Adrenal gland (tissue), 9 donors: ENCODE measurements at regions not wholly inside any gene's neighbourhood (a gene's known extent, or its start where the extent isn't known, plus 50 kb on each side); places are given as distances from the start of the nearest gene placed in this dataset.

Source experiments
- DNase-seq, 7 donors: peaks; one replicate each; pipeline ENCODE4 v3.0.0-alpha.2; 2019 to 2020
- H3K27ac ChIP-seq, 5 donors: fragments of 200-600 bp; sonication (generic) in 4 of 5; 1 replicate in 3 of 5; 2 replicates in 2 of 5; pipeline versions ENCODE4 v1.5.1 to v1.8.0; 2016 to 2020; ENCODE audit warnings: mild to moderate bottlenecking in 1 of 5
- H3K27me3 ChIP-seq: fragments of 200-600 bp; 2 replicates; pipeline ENCODE4 v1.8.0; 2021
- H3K36me3 ChIP-seq, 2 donors: fragments of 200-600 bp; replicated peaks in 1 of 2; 1 replicate in 1 of 2; 2 replicates in 1 of 2; pipeline versions ENCODE4 v1.5.1 to v1.8.0; 2018 to 2022
- H3K4me1 ChIP-seq, 2 donors: fragments of 200-600 bp; replicated peaks in 1 of 2; 1 replicate in 1 of 2; 2 replicates in 1 of 2; pipeline versions ENCODE4 v1.5.1 to v1.8.0; 2018 to 2021
- H3K4me3 ChIP-seq, 4 donors: fragments of 200-600 bp; sonication (generic) in 3 of 4; one replicate each; pipeline ENCODE4 v1.5.1; 2016 to 2018
- H3K9me3 ChIP-seq, 3 donors: fragments of 200-600 bp; sonication (generic) in 1 of 3; replicated peaks in 1 of 3; 1 replicate in 2 of 3; 2 replicates in 1 of 3; pipeline versions ENCODE4 v1.5.1 to v1.8.0; 2016 to 2021
- POLR2A ChIP-seq, 2 donors: fragments of 450-650 bp; IDR thresholded peaks; one replicate each; pipeline ENCODE4 v1.6.1; 2017; ENCODE audit warnings: antibody characterized with exemption in 2 of 2, mild to moderate bottlenecking in 2 of 2, moderate library complexity in 1 of 2
- WGBS, 4 donors: extraction: QIAGEN DNeasy Blood & Tissue Kit in 2 of 4; methylation state at CpG; one replicate each; pipeline versions ENCODE4 v1.1.5 to v1.1.7; 2013 to 2017; 5-methylcytosine and 5-hydroxymethylcytosine counted together
- intact Hi-C, 2 donors: fragments of 100-400 bp; cut with DNase I; formaldehyde crosslinking; loops; one replicate each; pipeline versions ENCODE4 v1.14.1 to v1.15.0; 2022 to 2023
- TF ChIP-seq, protein P1 (sequence below), 6 experiments: fragments of 450-650 bp in 4 of 6; fragments of 200-600 bp in 2 of 6; sonication (generic) in 1 of 6; IDR thresholded peaks; 1 replicate in 5 of 6; 2 replicates in 1 of 6; pipeline versions ENCODE4 v1.5.1 to v1.8.0; 2016 to 2021; ENCODE audit warnings: antibody characterized with exemption in 6 of 6, mild to moderate bottlenecking in 2 of 6, moderate library complexity in 1 of 6
- donor health status: healthy with polysubstance abuse.
- donor health status: Bipolar disorder and iron deficiency.
- donor health status: DM: yes; HTN: yes; CAD: no.
- donor health status: DM: no; HTN: no; CAD: no.
- donor health status: DM: no; HTN: no; CAD: no.

DNA sequence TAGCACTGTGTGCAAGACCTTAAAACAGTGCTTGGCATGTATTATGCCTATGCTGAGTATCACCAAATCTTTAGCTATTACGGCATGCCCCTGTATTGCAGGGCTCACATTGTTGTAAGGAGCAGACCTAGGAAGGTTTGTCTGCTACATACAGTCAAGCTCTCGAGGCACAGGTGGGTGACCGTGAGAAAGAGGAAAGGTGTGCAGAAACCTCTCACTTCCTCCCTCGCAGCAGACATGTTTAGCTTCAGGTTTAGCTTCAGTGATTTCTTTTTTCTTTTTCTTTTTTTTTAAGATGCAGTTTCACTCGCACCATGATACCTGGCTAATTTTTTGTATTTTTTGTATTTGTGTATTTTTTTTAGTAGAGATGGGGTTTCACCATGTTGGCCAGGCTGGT, 275.8 kb upstream of the RIOK2 start:
- no peak for TF ChIP-seq POLR2A (IDR thresholded peaks at IDR 0.05)
- TF ChIP-seq, protein P1, sequence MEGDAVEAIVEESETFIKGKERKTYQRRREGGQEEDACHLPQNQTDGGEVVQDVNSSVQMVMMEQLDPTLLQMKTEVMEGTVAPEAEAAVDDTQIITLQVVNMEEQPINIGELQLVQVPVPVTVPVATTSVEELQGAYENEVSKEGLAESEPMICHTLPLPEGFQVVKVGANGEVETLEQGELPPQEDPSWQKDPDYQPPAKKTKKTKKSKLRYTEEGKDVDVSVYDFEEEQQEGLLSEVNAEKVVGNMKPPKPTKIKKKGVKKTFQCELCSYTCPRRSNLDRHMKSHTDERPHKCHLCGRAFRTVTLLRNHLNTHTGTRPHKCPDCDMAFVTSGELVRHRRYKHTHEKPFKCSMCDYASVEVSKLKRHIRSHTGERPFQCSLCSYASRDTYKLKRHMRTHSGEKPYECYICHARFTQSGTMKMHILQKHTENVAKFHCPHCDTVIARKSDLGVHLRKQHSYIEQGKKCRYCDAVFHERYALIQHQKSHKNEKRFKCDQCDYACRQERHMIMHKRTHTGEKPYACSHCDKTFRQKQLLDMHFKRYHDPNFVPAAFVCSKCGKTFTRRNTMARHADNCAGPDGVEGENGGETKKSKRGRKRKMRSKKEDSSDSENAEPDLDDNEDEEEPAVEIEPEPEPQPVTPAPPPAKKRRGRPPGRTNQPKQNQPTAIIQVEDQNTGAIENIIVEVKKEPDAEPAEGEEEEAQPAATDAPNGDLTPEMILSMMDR (IDR thresholded peaks at IDR 0.05): no peak
- Histone ChIP-seq H3K27me3 (no peaks in the 10 kb centered on the region), H3K4me3 (no peak overlapping the region), H3K36me3 (no peaks in the 10 kb centered on the region), H3K9me3 (no peaks in the 10 kb centered on the region), H3K27ac (no peak overlapping the region), H3K4me1 (no peaks in the 10 kb centered on the region)
- intact Hi-C loops: no loop called here
- 77 to 89% (median 80%) methylated on average over 5 of the region's 5 CpGs for WGBS, 4 donors
- no peak for DNase-seq

DNA sequence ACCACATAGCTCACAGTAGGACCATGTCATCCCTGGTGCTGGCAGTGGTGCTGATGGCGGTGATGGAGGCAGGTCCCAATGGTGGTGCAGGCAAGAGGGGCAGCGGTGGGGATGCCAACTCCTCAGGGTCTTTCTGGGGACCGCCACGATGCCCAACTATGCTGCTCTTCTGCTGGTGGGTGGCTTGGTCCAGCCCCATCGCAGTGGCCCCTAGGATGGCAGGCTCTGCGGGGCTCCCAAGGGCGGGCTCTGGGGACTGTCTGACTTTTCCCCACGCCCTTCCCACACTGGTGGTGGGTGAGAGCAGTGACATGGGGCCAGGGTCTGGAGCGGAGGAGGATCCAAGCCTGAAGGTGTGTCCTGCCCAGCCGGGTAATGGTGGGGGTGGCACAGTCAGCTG, 288.9 kb upstream of the RIOK2 start:
- DNase-seq: no peak
- Histone ChIP-seq H3K4me3 (no peak overlapping the region), H3K4me1 (no peaks in the 10 kb centered on the region), H3K27me3 (no peaks in the 10 kb centered on the region), H3K36me3 (no peaks in the 10 kb centered on the region), H3K9me3 (no peaks in the 10 kb centered on the region), H3K27ac (no peak overlapping the region)
- 88 to 91% (median 89%) methylated on average over 9 to 10 of the region's 10 CpGs; no CpG with 5 or more reads in 1 of the 4 donors for WGBS, 4 donors
- TF ChIP-seq, protein P1 (IDR thresholded peaks at IDR 0.05): no peak
- no peak for TF ChIP-seq POLR2A (IDR thresholded peaks at IDR 0.05)
- intact Hi-C loops: no loop called here

GRCh38 chr5:97475847-97476246, 292.8 kb upstream of the RIOK2 start:
- TF ChIP-seq, protein P1 (IDR thresholded peaks at IDR 0.05): no peak
- no peak for TF ChIP-seq POLR2A (IDR thresholded peaks at IDR 0.05)
- intact Hi-C loops: no loop called here
- 74 to 82% (median 81%) methylated on average over 3 of the region's 3 CpGs for WGBS, 4 donors
- H3K27me3 ChIP-seq: no peaks in the 10 kb centered on the region
- no peaks in the 10 kb centered on the region for H3K9me3 ChIP-seq
- no peak overlapping the region for H3K27ac ChIP-seq
- H3K36me3 ChIP-seq: no peaks in the 10 kb centered on the region
- DNase-seq: no peak
- no peak overlapping the region for H3K4me3 ChIP-seq
- H3K4me1 ChIP-seq: no peaks in the 10 kb centered on the region

GRCh38 chr5:97476852-97477534, 293.9 kb upstream of the RIOK2 start:
- intact Hi-C loops: no loop called here
- H3K4me3 ChIP-seq: no peak overlapping the region
- H3K9me3 ChIP-seq: no peaks in the 10 kb centered on the region
- TF ChIP-seq, protein P1 (IDR thresholded peaks at IDR 0.05): no peak
- TF ChIP-seq POLR2A (IDR thresholded peaks at IDR 0.05): no peak
- H3K36me3 ChIP-seq: no peaks in the 10 kb centered on the region
- no peaks in the 10 kb centered on the region for H3K27me3 ChIP-seq
- DNase-seq: no peak
- no peak overlapping the region for H3K27ac ChIP-seq
- WGBS, 4 donors: 59 to 68% (median 66%) methylated on average over 2 of the region's 2 CpGs
- H3K4me1 ChIP-seq: no peaks in the 10 kb centered on the region
